ENCODE measurements at regions not wholly inside any gene's neighbourhood (a gene's known extent, or its start where the extent isn't known, plus 50 kb on each side); places are given as distances from the start of the nearest gene placed in this dataset.
A peak's percentile ranks its signal among the peaks of the same experiment; 100 is the strongest.

- DNase-seq (ENCODE audit: low spot score), result no peak
These were observed 898.6 kb upstream of the KLHL29 start for GRCh38 chr2:22486343-22486742.

- no peak for DNase-seq (ENCODE audit: low spot score)
These were observed 897.9 kb upstream of the KLHL29 start for GRCh38 chr2:22487036-22487435.

DNA sequence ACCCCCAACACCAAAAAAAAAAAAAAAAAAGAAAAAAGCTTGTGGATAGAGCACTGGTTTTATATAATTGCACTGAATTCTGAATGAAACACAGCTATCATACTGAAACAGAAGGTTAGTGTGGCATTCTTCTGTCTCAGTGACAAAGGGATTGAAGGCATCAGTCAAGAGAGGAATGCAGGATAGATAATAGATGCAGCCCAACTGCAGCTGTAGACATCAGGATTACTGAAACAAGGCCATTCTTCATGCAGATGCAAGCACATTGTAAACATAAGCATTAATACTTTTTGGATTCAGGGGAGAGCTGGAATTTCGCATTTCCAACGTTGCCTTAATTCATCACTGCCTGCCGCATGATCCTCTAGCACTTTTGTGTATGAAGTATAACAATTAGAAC lies 897.4 kb upstream of the KLHL29 start:
- no peak for DNase-seq (ENCODE audit: low spot score)

DNA sequence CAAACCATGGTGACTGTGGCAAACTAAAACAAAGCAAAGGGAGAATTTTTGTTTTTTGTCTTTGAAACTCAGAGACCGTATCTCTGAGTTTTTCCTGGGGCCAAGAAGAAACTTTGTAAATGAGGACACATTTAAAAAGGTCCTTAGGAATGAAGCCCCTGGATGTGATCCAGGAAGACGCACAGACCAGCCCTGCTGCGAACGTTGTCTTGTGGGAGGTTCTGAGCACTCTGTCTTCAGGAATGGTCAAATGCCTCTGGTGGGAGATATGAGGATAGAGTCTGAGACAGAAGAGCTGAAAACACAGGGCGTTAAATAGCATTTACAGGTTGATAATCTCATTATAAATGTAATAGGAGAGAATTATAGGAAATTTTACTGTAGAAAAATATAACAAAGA lies 893.5 kb upstream of the KLHL29 start:
- no peak for DNase-seq (ENCODE audit: low spot score)

GRCh38 chr2:22494156-22494555 lies 890.8 kb upstream of the KLHL29 start:
- no peak for DNase-seq (ENCODE audit: low spot score)

- no peak for DNase-seq (ENCODE audit: low spot score)
These were observed 887.9 kb upstream of the KLHL29 start for GRCh38 chr2:22497064-22497463.

DNA sequence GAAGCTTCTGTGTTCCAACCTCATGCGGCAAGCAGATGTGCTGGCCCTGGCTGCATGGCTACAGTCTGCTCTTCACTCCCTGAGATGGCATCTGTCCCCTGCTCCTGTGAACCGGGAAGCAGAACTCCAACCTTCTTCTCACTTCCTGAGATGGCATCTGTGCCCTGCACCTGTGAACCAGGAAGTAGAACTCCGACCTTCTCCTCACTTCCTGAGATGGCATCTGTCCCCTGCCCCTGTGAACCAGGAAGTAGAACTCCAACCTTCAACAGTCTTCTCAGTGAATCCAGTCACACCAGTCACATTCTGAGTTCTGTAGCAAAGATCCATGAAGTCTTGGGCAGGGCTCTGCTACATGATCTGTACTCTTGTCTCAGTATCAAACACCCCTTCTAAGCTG lies 887.2 kb upstream of the KLHL29 start:
- DNase-seq (ENCODE audit: low spot score), result no peak

DNA sequence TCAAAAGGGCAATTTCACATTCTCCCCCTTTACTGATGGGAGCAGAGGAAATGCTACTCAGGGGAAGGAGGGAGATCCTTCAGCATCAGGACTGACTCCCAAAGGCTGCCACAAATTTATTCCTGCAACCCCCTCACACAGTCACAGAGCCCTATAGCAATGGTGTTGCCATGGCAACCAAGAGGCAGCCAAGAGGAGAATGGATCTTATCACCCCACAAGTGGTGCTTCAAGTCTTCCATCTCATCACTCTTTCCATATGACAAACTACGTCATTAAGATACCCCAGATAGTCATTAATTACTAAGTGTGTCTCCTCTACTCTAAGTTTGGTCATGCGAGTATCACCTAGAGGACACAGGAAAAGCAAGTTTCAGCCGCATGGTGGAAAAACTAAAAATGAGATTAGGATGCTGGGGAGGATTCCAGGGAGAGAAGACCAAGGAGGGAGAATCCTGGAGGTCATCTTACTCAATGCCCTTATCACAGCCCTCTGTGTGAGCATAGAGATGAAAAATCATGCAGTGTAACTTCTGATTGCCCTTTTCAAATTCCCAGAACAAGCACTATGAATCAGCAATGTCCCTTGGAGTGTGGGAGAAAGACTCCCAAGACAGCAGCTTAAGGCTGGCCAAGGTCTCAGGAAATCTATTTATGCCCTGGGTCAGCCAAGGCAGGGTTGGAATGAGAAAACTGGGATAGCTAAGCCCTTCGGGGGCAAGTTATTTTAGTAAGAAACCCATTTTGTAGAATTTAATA lies 885.7 kb upstream of the KLHL29 start:
- no peak for DNase-seq (ENCODE audit: low spot score)

DNA sequence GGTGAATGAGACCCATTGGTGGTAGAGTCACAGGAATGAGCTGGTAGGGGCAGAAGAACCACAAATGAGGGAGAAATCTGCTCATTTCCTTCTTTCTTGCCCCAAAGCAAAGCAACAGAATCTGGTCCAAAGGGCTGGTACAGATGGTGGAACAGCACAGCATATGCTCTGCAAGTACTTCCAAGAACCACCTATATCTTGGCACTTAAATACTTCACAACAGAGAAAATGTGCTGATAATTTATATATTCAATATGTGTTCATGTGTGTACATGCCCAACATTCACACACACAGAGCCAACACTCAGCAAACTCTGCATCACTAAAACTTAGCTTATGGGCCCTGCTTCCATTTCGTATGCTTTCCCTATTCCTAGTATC lies 884.4 kb upstream of the KLHL29 start:
- peak; percentile 17 for DNase-seq (ENCODE audit: low spot score)

GRCh38 chr2:22501851-22502250 lies 883.1 kb upstream of the KLHL29 start:
- no peak for DNase-seq (ENCODE audit: low spot score)

DNA sequence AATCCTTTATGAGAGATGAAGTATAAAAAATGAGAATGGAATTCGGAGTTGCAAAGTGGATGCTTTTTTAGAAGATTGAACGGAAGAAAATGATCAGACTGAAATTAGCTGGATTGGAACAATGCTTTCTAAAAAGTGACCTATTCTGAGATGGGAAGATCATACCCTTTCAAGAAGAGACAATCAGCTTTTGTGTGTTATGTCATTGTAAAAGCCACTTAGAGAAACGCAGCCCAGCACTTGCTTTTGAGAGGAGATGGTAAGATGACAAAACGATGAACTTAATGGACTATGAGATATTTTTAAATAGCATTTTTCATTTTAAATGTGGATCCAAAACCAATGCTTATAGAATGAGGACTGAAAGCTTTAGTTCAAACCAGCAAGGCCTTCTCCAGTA lies 871.4 kb upstream of the KLHL29 start:
- no peak for DNase-seq (ENCODE audit: low spot score)

GRCh38 chr2:22517141-22517540 lies 867.8 kb upstream of the KLHL29 start:
- no peak for DNase-seq (ENCODE audit: low spot score)

GRCh38 chr2:22518641-22519040 lies 866.3 kb upstream of the KLHL29 start:
- DNase-seq (ENCODE audit: low spot score), result no peak

DNA sequence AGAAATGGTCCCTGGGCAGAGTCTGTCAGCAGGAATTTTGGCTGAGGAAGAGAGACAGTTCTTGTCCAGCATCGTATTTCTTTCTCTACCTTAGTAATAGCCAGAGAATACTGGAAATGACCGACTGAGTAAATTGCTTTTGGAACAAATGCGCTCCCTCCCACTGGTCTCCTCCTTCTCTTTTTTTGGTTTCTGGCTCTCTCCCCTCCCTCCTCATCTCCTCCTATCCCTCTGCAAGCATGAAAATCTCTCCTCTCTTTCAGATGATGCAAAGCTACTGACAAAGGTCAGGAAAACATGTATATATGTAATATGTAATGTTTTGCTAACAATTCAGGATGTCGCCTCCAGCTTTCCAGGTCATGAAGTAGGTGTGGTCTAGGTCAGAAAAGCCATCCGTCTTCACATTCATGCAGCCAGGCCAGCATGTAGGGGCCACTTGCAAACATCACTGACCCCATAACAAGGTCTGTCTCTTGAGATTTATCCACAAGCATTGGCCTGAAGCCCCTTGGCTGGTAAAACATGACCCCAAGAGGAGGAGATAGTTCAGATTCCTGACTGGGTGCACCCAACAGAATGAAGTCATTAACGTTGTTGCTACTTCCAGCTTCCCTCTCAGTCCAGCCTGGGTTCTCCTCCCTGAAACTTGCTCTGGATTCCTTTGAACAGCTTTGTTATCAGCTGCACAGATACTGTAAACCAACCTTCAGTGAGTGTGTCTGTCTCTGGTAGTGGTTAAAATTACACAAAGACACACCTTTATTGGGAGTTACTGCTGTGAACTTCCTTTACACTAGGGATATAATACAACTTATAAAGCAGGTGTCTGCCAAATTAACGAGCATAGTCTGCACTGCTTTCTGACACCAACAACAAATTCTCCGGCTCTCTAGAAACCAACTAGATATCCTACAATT lies 864.4 kb upstream of the KLHL29 start:
- DNase-seq (ENCODE audit: low spot score), result no peak

GRCh38 chr2:22521620-22522019 lies 863.4 kb upstream of the KLHL29 start:
- DNase-seq (ENCODE audit: low spot score), result no peak

DNA sequence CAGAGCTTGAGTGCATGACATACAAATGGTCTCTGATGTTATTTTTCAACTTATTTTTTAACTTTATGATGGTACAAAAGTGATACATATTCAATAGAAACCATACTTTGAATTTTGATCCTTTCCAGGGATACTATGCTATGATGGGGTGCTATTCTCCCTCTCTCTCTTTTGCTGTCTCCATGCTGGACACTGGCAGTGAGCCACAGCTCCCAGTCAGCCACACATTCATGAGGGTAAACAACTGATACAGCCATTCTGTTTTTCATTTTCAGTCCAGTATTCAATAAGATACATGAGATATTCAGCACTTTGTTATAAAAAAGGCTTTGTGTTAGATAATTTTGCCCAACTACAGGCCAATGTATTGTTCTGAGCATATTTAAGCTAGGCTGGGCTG lies 859.3 kb upstream of the KLHL29 start:
- DNase-seq (ENCODE audit: low spot score), result no peak

- DNase-seq (ENCODE audit: low spot score), result no peak
These were observed 854.8 kb upstream of the KLHL29 start for GRCh38 chr2:22530131-22530530.

DNA sequence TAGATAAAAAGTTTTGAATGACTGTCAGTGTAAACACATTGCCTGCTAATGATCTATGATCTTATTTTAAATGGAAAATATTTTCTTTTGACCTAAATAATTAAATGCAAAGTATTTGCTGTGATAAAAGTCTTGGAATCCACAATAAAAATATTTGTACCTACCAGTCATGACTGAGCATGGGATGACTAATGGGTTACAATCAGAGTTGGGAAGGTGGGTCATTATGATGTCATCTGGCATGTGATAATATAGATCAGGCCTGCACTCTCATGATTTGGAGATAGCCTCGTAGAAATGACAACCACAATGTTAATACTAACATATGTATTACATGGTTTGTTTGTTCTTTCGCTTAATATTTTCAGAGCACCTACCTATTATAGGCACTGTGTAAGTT lies 848.8 kb upstream of the KLHL29 start:
- no peak for DNase-seq (ENCODE audit: low spot score)

GRCh38 chr2:22554453-22554852 lies 830.5 kb upstream of the KLHL29 start:
- DNase-seq (ENCODE audit: low spot score), result no peak

DNA sequence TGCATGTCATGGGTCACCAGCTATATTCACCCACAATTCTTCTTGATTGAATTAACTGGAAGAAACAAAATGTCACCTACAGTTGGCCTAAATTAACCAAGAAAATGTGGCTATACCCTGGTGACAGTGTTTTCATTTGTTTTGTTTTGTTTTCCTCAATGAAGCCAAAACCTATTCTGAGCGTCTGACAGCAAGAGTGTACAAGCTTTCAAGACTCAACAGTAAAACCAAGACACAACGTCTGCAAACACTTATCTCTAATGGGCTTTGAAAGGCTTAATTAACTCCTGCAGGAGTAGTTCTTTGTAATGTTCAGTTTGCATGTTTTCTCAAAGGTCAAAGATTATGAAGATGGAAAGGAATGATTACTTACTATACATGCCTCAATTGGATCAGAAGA lies 827.6 kb upstream of the KLHL29 start:
- DNase-seq (ENCODE audit: low spot score), result no peak

GRCh38 chr2:22560021-22560420 lies 825.0 kb upstream of the KLHL29 start:
- no peak for DNase-seq (ENCODE audit: low spot score)

- peak; percentile 76 for DNase-seq (ENCODE audit: low spot score)
These were observed 805.6 kb upstream of the KLHL29 start for GRCh38 chr2:22579341-22579740.

GRCh38 chr2:22582107-22582506 lies 802.9 kb upstream of the KLHL29 start:
- no peak for DNase-seq (ENCODE audit: low spot score)
